Lung (tissue), 11 donors: ENCODE measurements at regions not wholly inside any gene's neighbourhood (a gene's known extent, or its start where the extent isn't known, plus 50 kb on each side); places are given as distances from the start of the nearest gene placed in this dataset.

Experiments
- ATAC-seq: fragments of 200-7000 bp; cut with Tn5 transposase; one replicate; pipeline ENCODE4 v1.9.1; 2020; ENCODE audit warnings: moderate number of reproducible peaks; ENCODE audit not compliant: insufficient read depth, low FRiP score
- DNase-seq, 3 donors: peaks; one replicate each; pipeline ENCODE4 v3.0.0-alpha.2; 2013 to 2017
- H3K27ac ChIP-seq, 2 donors: one replicate each; pipeline ENCODE4 v1.5.1; 2013; ENCODE audit warnings: mild to moderate bottlenecking in 2 of 2, moderate library complexity in 2 of 2, control low read depth in 1 of 2, inconsistent platforms in 1 of 2, low read depth in 1 of 2, low read length in 1 of 2
- H3K27me3 ChIP-seq, 3 donors: one replicate each; pipeline ENCODE4 v1.5.1; 2013; ENCODE audit warnings: low read length in 2 of 3; ENCODE audit not compliant: control insufficient read depth in 3 of 3, insufficient read depth in 3 of 3
- H3K36me3 ChIP-seq, 4 donors: one replicate each; pipeline ENCODE4 v1.5.1; 2013; ENCODE audit warnings: low read length in 4 of 4, mild to moderate bottlenecking in 1 of 4, moderate library complexity in 1 of 4; ENCODE audit not compliant: control insufficient read depth in 4 of 4, insufficient read depth in 4 of 4
- H3K4me1 ChIP-seq, 5 donors: one replicate each; pipeline ENCODE4 v1.5.1; 2013; ENCODE audit warnings: low read length in 5 of 5, mild to moderate bottlenecking in 2 of 5, moderate library complexity in 1 of 5; ENCODE audit not compliant: control insufficient read depth in 5 of 5, insufficient read depth in 5 of 5
- H3K4me3 ChIP-seq: one replicate; pipeline ENCODE4 v1.5.1; 2013; ENCODE audit warnings: mild to moderate bottlenecking, control low read depth, moderate library complexity
- H3K9ac ChIP-seq, 2 donors: one replicate each; pipeline ENCODE4 v1.5.1; 2013; ENCODE audit warnings: low read length in 2 of 2, control low read depth in 1 of 2; ENCODE audit not compliant: insufficient read depth in 1 of 2
- H3K9me3 ChIP-seq, 4 donors: one replicate each; pipeline ENCODE4 v1.5.1; 2013; ENCODE audit warnings: low read length in 3 of 4, mild to moderate bottlenecking in 1 of 4, moderate library complexity in 1 of 4; ENCODE audit not compliant: control insufficient read depth in 4 of 4, insufficient read depth in 3 of 4
- WGBS, 2 donors: extraction: QIAGEN DNeasy Blood & Tissue Kit; methylation state at CpG; one replicate each; pipeline ENCODE4 v1.1.7; 2013; 5-methylcytosine and 5-hydroxymethylcytosine counted together
- TF ChIP-seq, protein P1 (sequence below): IDR thresholded peaks from 2 replicates; pipeline ENCODE4 v1.5.1; 2012; ENCODE audit warnings: mild to moderate bottlenecking; ENCODE audit errors: control extremely low read depth, extremely low read depth
- donor health status: control.
- donor health status: control.
- donor health status: Bipolar disorder and iron deficiency.
- donor health status: healthy.
- donor health status: DM: yes; HTN: yes; CAD: no.

DNA sequence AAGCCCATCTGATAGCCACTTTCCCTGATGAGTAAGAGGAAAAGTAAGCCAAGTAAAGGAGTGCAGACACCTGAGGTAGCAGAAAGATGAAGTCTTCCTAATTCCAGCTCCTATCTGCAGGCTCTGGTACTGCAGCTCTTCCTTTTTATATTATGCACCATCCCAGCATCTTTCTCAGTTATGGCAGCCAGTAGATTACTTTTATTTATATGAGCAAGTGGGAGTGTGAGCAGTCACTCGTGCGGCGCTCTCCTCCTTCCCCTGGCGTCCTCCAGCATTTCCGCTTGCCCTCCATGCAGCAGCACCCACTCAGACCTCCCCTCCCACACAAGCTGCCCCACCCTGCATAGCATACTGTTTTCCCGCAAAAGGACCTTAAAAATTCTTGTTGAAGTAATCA lies 465.9 kb upstream of the DPPA4 start:
- no peak overlapping the region for H3K4me3 ChIP-seq
- H3K36me3 ChIP-seq: no peaks in the 10 kb centered on the region
- no peak for DNase-seq
- WGBS, 2 donors: 92 to 94% methylated on average over 6 of the region's 6 CpGs
- H3K27ac ChIP-seq: no peak overlapping the region
- H3K4me1 ChIP-seq: no peaks in the 10 kb centered on the region
- no peaks in the 10 kb centered on the region for H3K9me3 ChIP-seq
- no peak for ATAC-seq
- H3K27me3 ChIP-seq: no peaks in the 10 kb centered on the region
- TF ChIP-seq, protein P1, sequence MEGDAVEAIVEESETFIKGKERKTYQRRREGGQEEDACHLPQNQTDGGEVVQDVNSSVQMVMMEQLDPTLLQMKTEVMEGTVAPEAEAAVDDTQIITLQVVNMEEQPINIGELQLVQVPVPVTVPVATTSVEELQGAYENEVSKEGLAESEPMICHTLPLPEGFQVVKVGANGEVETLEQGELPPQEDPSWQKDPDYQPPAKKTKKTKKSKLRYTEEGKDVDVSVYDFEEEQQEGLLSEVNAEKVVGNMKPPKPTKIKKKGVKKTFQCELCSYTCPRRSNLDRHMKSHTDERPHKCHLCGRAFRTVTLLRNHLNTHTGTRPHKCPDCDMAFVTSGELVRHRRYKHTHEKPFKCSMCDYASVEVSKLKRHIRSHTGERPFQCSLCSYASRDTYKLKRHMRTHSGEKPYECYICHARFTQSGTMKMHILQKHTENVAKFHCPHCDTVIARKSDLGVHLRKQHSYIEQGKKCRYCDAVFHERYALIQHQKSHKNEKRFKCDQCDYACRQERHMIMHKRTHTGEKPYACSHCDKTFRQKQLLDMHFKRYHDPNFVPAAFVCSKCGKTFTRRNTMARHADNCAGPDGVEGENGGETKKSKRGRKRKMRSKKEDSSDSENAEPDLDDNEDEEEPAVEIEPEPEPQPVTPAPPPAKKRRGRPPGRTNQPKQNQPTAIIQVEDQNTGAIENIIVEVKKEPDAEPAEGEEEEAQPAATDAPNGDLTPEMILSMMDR: no peak
- H3K9ac ChIP-seq: no peak overlapping the region

GRCh38 chr3:109804697-109805096 lies 467.4 kb upstream of the DPPA4 start:
- H3K9me3 ChIP-seq: no peaks in the 10 kb centered on the region
- DNase-seq (no peak), ATAC-seq (peak; percentile 47)
- H3K27me3 ChIP-seq: no peaks in the 10 kb centered on the region
- no peaks in the 10 kb centered on the region for H3K4me1 ChIP-seq
- no peak overlapping the region for H3K27ac ChIP-seq
- WGBS, 2 donors: 75 to 88% methylated on average over 1 of the region's 1 CpG
- H3K4me3 ChIP-seq: no peak overlapping the region
- H3K9ac ChIP-seq: no peak overlapping the region
- TF ChIP-seq, protein P1: no peak
- no peaks in the 10 kb centered on the region for H3K36me3 ChIP-seq

GRCh38 chr3:109806929-109807328 lies 469.6 kb upstream of the DPPA4 start:
- no peaks in the 10 kb centered on the region for H3K4me1 ChIP-seq
- H3K9ac ChIP-seq: no peak overlapping the region
- WGBS, 2 donors: 30 to 34% methylated on average over 4 of the region's 4 CpGs
- H3K27me3 ChIP-seq: no peaks in the 10 kb centered on the region
- H3K9me3 ChIP-seq: no peaks in the 10 kb centered on the region
- ATAC-seq (peak; percentile 68), DNase-seq (no peak)
- no peak overlapping the region for H3K27ac ChIP-seq
- no peaks in the 10 kb centered on the region for H3K36me3 ChIP-seq
- H3K4me3 ChIP-seq: no peak overlapping the region
- TF ChIP-seq, protein P1: no peak

- no peaks in the 10 kb centered on the region for H3K9me3 ChIP-seq
- no peak overlapping the region for H3K9ac ChIP-seq
- TF ChIP-seq, protein P1: no peak
- no peak for DNase-seq
- no peaks in the 10 kb centered on the region for H3K36me3 ChIP-seq
- ATAC-seq: no peak
- no peaks in the 10 kb centered on the region for H3K27me3 ChIP-seq
- no peak overlapping the region for H3K4me3 ChIP-seq
- 93 to 94% methylated on average over 3 of the region's 3 CpGs for WGBS, 2 donors
- H3K4me1 ChIP-seq: no peaks in the 10 kb centered on the region
- no peak overlapping the region for H3K27ac ChIP-seq
Observed at GRCh38 chr3:109809513-109809912, 472.2 kb upstream of the DPPA4 start.
